ENCODE measurements at regions not wholly inside any gene's neighbourhood (a gene's known extent, or its start where the extent isn't known, plus 50 kb on each side); places are given as distances from the start of the nearest gene placed in this dataset.
A peak's percentile ranks its signal among the peaks of the same experiment; 100 is the strongest.

- Histone ChIP-seq H3K27me3 (ENCODE audit: control insufficient read depth in 1 of 2, insufficient read depth in 2 of 2, low read length in 2 of 2) (peaks cover 10 to 32% of the 10 kb centered on the region in 2 experiments), H3K36me3 (ENCODE audit: insufficient read depth, low read length) (no peaks in the 10 kb centered on the region), H3K9me3 (ENCODE audit: control insufficient read depth in 1 of 2, insufficient read depth in 1 of 2, low read length in 2 of 2) (no peaks in the 10 kb centered on the region), H3K4me1 (ENCODE audit: insufficient read depth, low read length) (no peaks in the 10 kb centered on the region), H3K4me3 (ENCODE audit: low read length) (no peak overlapping the region), H3K27ac (ENCODE audit: low read depth in 1 of 2, low read length in 2 of 2) (no peak overlapping the region)
- no peak overlapping the region for H3K4me3 Mint-ChIP-seq
- TF ChIP-seq CTCF (IDR thresholded peaks at IDR 0.05) = no peak
- no peak overlapping the region for H3K27ac Mint-ChIP-seq
- peaks cover 71% of the 10 kb centered on the region for H3K27me3 Mint-ChIP-seq
- H3K36me3 Mint-ChIP-seq (ENCODE audit: low read depth) = no peaks in the 10 kb centered on the region
- DNase-seq = no peak
- H3K4me1 Mint-ChIP-seq (ENCODE audit: low read depth) = no peaks in the 10 kb centered on the region
- intact Hi-C loops (cut with DNase I, micrococcal nuclease) = loop anchor here in 1 of 2 experiments (10.0 kb wide), 1 partner anchor 165 kb away; no protein-coding TSS in a partner anchor
- CTCF ChIA-PET = interaction anchor here (1.6 kb wide), 1 partner anchor 12 kb away, joined by 3 read pairs; no protein-coding TSS in a partner anchor
- H3K9me3 Mint-ChIP-seq = no peaks in the 10 kb centered on the region
- POLR2A ChIA-PET = no interaction called here
- ATAC-seq (ENCODE audit: poor library complexity) = no peak
Measured at GRCh38 chr2:118209727-118210126, 121.5 kb downstream of the INSIG2 start.

GRCh38 chr2:118207889-118208288 lies 119.6 kb downstream of the INSIG2 start:
- Histone ChIP-seq H3K4me3 (ENCODE audit: low read length) (no peak overlapping the region), H3K9me3 (ENCODE audit: control insufficient read depth in 1 of 2, insufficient read depth in 1 of 2, low read length in 2 of 2) (no peaks in the 10 kb centered on the region), H3K36me3 (ENCODE audit: insufficient read depth, low read length) (no peaks in the 10 kb centered on the region), H3K27ac (ENCODE audit: low read depth in 1 of 2, low read length in 2 of 2) (no peak overlapping the region), H3K4me1 (ENCODE audit: insufficient read depth, low read length) (peaks cover 3% of the 10 kb centered on the region), H3K27me3 (ENCODE audit: control insufficient read depth in 1 of 2, insufficient read depth in 2 of 2, low read length in 2 of 2) (peaks cover 10 to 26% of the 10 kb centered on the region in 2 experiments)
- Mint-ChIP-seq H3K4me3 (no peak overlapping the region), H3K27me3 (peaks cover 67% of the 10 kb centered on the region), H3K9me3 (no peaks in the 10 kb centered on the region), H3K36me3 (ENCODE audit: low read depth) (no peaks in the 10 kb centered on the region), H3K27ac (no peak overlapping the region), H3K4me1 (ENCODE audit: low read depth) (peaks cover 3% of the 10 kb centered on the region)
- intact Hi-C loops (cut with DNase I, micrococcal nuclease) = loop anchor here in 1 of 2 experiments (10.0 kb wide), 1 partner anchor 163 kb away; no protein-coding TSS in a partner anchor
- ChIA-PET POLR2A (no interaction called here), CTCF (no interaction called here)
- no peak for TF ChIP-seq CTCF (IDR thresholded peaks at IDR 0.05)
- DNase-seq = no peak
- no peak for ATAC-seq (ENCODE audit: poor library complexity)

- DNase-seq (peak; percentile 28 to 72 (median 40)), ATAC-seq (ENCODE audit: poor library complexity) (peak; percentile 98)
- H3K27me3 ChIP-seq (ENCODE audit: control insufficient read depth in 1 of 2, insufficient read depth in 2 of 2, low read length in 2 of 2) = no peaks in the 10 kb centered on the region
- ChIA-PET CTCF (interaction anchor here (0.7 to 1.4 kb wide), 5 partner anchors 14 to 659 kb away, joined by 3 to 5 read pairs (median 4); no protein-coding TSS in a partner anchor), POLR2A (interaction anchor here (1.1 kb wide), 1 partner anchor 115 kb away, joined by 4 read pairs; the partner anchor contains the start of gene INSIG2)
- intact Hi-C loops (cut with DNase I, micrococcal nuclease) = loop anchor here (5.0 to 10.0 kb wide), 2 partner anchors 158 to 654 kb away; no protein-coding TSS in a partner anchor
- H3K4me1 Mint-ChIP-seq (ENCODE audit: low read depth) = peaks cover 5% of the 10 kb centered on the region
- H3K36me3 Mint-ChIP-seq (ENCODE audit: low read depth) = no peaks in the 10 kb centered on the region
- H3K4me3 ChIP-seq (ENCODE audit: low read length) = no peak overlapping the region
- H3K27ac ChIP-seq (ENCODE audit: low read depth in 1 of 2, low read length in 2 of 2) = no peak overlapping the region
- peak overlapping the region; percentile 0 for H3K4me3 Mint-ChIP-seq
- peaks cover 6% of the 10 kb centered on the region for H3K4me1 ChIP-seq (ENCODE audit: insufficient read depth, low read length)
- H3K9me3 ChIP-seq (ENCODE audit: control insufficient read depth in 1 of 2, insufficient read depth in 1 of 2, low read length in 2 of 2) = no peaks in the 10 kb centered on the region
- TF ChIP-seq CTCF (IDR thresholded peaks at IDR 0.05) = peak; percentile 75
- no peaks in the 10 kb centered on the region for H3K9me3 Mint-ChIP-seq
- peaks cover 39% of the 10 kb centered on the region for H3K27me3 Mint-ChIP-seq
- H3K36me3 ChIP-seq (ENCODE audit: insufficient read depth, low read length) = no peaks in the 10 kb centered on the region
- H3K27ac Mint-ChIP-seq = no peak overlapping the region
Measured at GRCh38 chr2:118202707-118203303, 114.5 kb downstream of the INSIG2 start.
